ENCODE measurements at regions not wholly inside any gene's neighbourhood (a gene's known extent, or its start where the extent isn't known, plus 50 kb on each side); places are given as distances from the start of the nearest gene placed in this dataset.

- TF ChIP-seq IRF3 (IDR thresholded peaks at IDR 0.05) (no peak), SREBF1 (IDR thresholded peaks at IDR 0.05; ENCODE audit: low read length) (no peak), NR2C2 (IDR thresholded peaks at IDR 0.05; ENCODE audit: borderline replicate concordance, control insufficient read depth, insufficient read length, low read depth) (no peak), CTCF (IDR thresholded peaks at IDR 0.05 in 2 of 3, conservative IDR thresholded peaks at IDR 0.05 in 1 of 3; ENCODE audit: control insufficient read depth in 2 of 3, extremely low read depth in 1 of 3, insufficient read depth in 1 of 3, low read depth in 3 of 3, low read length in 3 of 3) (no peak), CEBPB (IDR thresholded peaks at IDR 0.05; ENCODE audit: borderline replicate concordance in 1 of 2, low read depth in 2 of 2, low read length in 2 of 2) (no peak), USF2 (IDR thresholded peaks at IDR 0.05; ENCODE audit: borderline replicate concordance, low read depth, low read length) (no peak), CHD1 (IDR thresholded peaks at IDR 0.05; ENCODE audit: low read depth, low read length) (no peak)
Observed at GRCh38 chr4:19406789-19407188, 844.9 kb upstream of the SLIT2 start.

Data from GM12878 (cell line).